D721Med (cell line): ENCODE measurements at regions not wholly inside any gene's neighbourhood (a gene's known extent, or its start where the extent isn't known, plus 50 kb on each side); places are given as distances from the start of the nearest gene placed in this dataset.

Experiments used
- DNase-seq: peaks from one replicate; pipeline ENCODE4 v3.0.0; 2011; ENCODE audit warnings: low spot score; ENCODE audit not compliant: insufficient read length
- FAIRE-seq: peaks from 2 replicates; lab custom pipeline; 2011; peaks lifted over from hg19 to GRCh38; lab: Jason Lieb, UNC
- CTCF ChIP-seq: IDR thresholded peaks from 2 replicates; pipeline ENCODE4 v1.5.1; 2012; ENCODE audit warnings: mild to moderate bottlenecking, control low read depth; ENCODE audit not compliant: insufficient read depth; ENCODE audit errors: missing control alignments

GRCh38 chr21:35451276-35451675 lies 402.2 kb upstream of the RUNX1 start:
- FAIRE-seq (no peak), DNase-seq (no peak)
- TF ChIP-seq CTCF, result no peak

GRCh38 chr21:35450830-35451229 lies 401.7 kb upstream of the RUNX1 start:
- FAIRE-seq, result no peak
- TF ChIP-seq CTCF, result no peak
- DNase-seq, result no peak

- TF ChIP-seq CTCF, result no peak
- FAIRE-seq, result no peak
These were observed 400.7 kb upstream of the RUNX1 start for GRCh38 chr21:35449846-35450245.

GRCh38 chr21:35448876-35449599 lies 399.9 kb upstream of the RUNX1 start:
- TF ChIP-seq CTCF, result no peak
- no peak for FAIRE-seq
- DNase-seq, result no peak

More at GRCh38 chr21:35449846-35450245, 400.7 kb upstream of the RUNX1 start:
- DNase-seq, result no peak

- no peak for DNase-seq
- no peak for TF ChIP-seq CTCF
- no peak for FAIRE-seq
These were observed 395.3 kb upstream of the RUNX1 start for GRCh38 chr21:35444391-35444790.

GRCh38 chr21:35441868-35442582 lies 392.9 kb upstream of the RUNX1 start:
- no peak for TF ChIP-seq CTCF
- FAIRE-seq (no peak), DNase-seq (no peak)

- DNase-seq (no peak), FAIRE-seq (no peak)
- TF ChIP-seq CTCF, result no peak
These were observed 389.7 kb upstream of the RUNX1 start for GRCh38 chr21:35438643-35439404.
